ENCODE measurements at regions not wholly inside any gene's neighbourhood (a gene's known extent, or its start where the extent isn't known, plus 50 kb on each side); places are given as distances from the start of the nearest gene placed in this dataset.
A peak's percentile ranks its signal among the peaks of the same experiment; 100 is the strongest.

- H4K20me1 ChIP-seq (ENCODE audit: low read depth) = no peaks in the 10 kb centered on the region
- H3K4me3 ChIP-seq = no peak overlapping the region
- DNase-seq (ENCODE audit: low spot score) = no peak
- Mint-ChIP-seq H3K4me1 (no peaks in the 10 kb centered on the region), H3K4me3 (no peak overlapping the region), H3K36me3 (no peaks in the 10 kb centered on the region), H3K9me3 (no peaks in the 10 kb centered on the region), H3K27ac (no peak overlapping the region), H3K27me3 (ENCODE audit: insufficient read depth, low read depth) (no peaks in the 10 kb centered on the region)
- H3K79me2 ChIP-seq (ENCODE audit: low read depth) = no peaks in the 10 kb centered on the region
- H3K27ac ChIP-seq = no peak overlapping the region
- TF ChIP-seq EZH2phosphoT487 (IDR thresholded peaks at IDR 0.05) = no peak
- TF ChIP-seq EZH2 (IDR thresholded peaks at IDR 0.05) = no peak
- no peak for TF ChIP-seq CTCF (IDR thresholded peaks at IDR 0.05)
- no peaks in the 10 kb centered on the region for H3K36me3 ChIP-seq
- no peaks in the 10 kb centered on the region for H3K9me3 ChIP-seq (ENCODE audit: low read depth)
- H3F3A ChIP-seq (ENCODE audit: low read depth) = no peaks in the 10 kb centered on the region
- no peak overlapping the region for H2AFZ ChIP-seq (replicated peaks)
- no peak overlapping the region for H3K4me2 ChIP-seq
- H3K9ac ChIP-seq = no peak overlapping the region
- H3K4me1 ChIP-seq = no peaks in the 10 kb centered on the region
- no peaks in the 10 kb centered on the region for H3K27me3 ChIP-seq
Observed at GRCh38 chr2:36238106-36238505, 117.5 kb upstream of the CRIM1 start.

- no peaks in the 10 kb centered on the region for H4K20me1 ChIP-seq (ENCODE audit: low read depth)
- H3F3A ChIP-seq (ENCODE audit: low read depth) = no peaks in the 10 kb centered on the region
- no peak overlapping the region for H3K9ac ChIP-seq
- no peaks in the 10 kb centered on the region for H3K36me3 ChIP-seq
- Mint-ChIP-seq H3K4me3 (no peak overlapping the region), H3K27me3 (ENCODE audit: insufficient read depth, low read depth) (no peaks in the 10 kb centered on the region), H3K27ac (no peak overlapping the region), H3K36me3 (no peaks in the 10 kb centered on the region), H3K9me3 (no peaks in the 10 kb centered on the region), H3K4me1 (no peaks in the 10 kb centered on the region)
- no peak overlapping the region for H3K4me3 ChIP-seq
- DNase-seq (ENCODE audit: low spot score) = no peak
- H3K4me2 ChIP-seq = no peak overlapping the region
- TF ChIP-seq EZH2 (IDR thresholded peaks at IDR 0.05) (no peak), CTCF (IDR thresholded peaks at IDR 0.05) (no peak), EZH2phosphoT487 (IDR thresholded peaks at IDR 0.05) (no peak)
- H3K4me1 ChIP-seq = no peaks in the 10 kb centered on the region
- no peaks in the 10 kb centered on the region for H3K79me2 ChIP-seq (ENCODE audit: low read depth)
- no peaks in the 10 kb centered on the region for H3K9me3 ChIP-seq (ENCODE audit: low read depth)
- no peak overlapping the region for H2AFZ ChIP-seq (replicated peaks)
- H3K27me3 ChIP-seq = no peaks in the 10 kb centered on the region
- no peak overlapping the region for H3K27ac ChIP-seq
Observed at GRCh38 chr2:36235882-36236281, 119.7 kb upstream of the CRIM1 start.

GRCh38 chr2:36235426-36235825 lies 120.2 kb upstream of the CRIM1 start:
- H3K36me3 ChIP-seq = no peaks in the 10 kb centered on the region
- H3K9me3 Mint-ChIP-seq = no peaks in the 10 kb centered on the region
- H3K4me3 Mint-ChIP-seq = no peak overlapping the region
- H3K79me2 ChIP-seq (ENCODE audit: low read depth) = no peaks in the 10 kb centered on the region
- no peaks in the 10 kb centered on the region for H3K4me1 ChIP-seq
- H3K4me3 ChIP-seq = no peak overlapping the region
- no peak overlapping the region for H3K4me2 ChIP-seq
- no peak overlapping the region for H3K27ac ChIP-seq
- no peak overlapping the region for H3K27ac Mint-ChIP-seq
- DNase-seq (ENCODE audit: low spot score) = peak; percentile 10
- H3K27me3 Mint-ChIP-seq (ENCODE audit: insufficient read depth, low read depth) = no peaks in the 10 kb centered on the region
- H3K4me1 Mint-ChIP-seq = no peaks in the 10 kb centered on the region
- no peaks in the 10 kb centered on the region for H3F3A ChIP-seq (ENCODE audit: low read depth)
- TF ChIP-seq EZH2phosphoT487 (IDR thresholded peaks at IDR 0.05) (no peak), EZH2 (IDR thresholded peaks at IDR 0.05) (no peak), CTCF (IDR thresholded peaks at IDR 0.05) (no peak)
- H4K20me1 ChIP-seq (ENCODE audit: low read depth) = no peaks in the 10 kb centered on the region
- no peak overlapping the region for H3K9ac ChIP-seq
- no peaks in the 10 kb centered on the region for H3K9me3 ChIP-seq (ENCODE audit: low read depth)
- H3K27me3 ChIP-seq = no peaks in the 10 kb centered on the region
- H3K36me3 Mint-ChIP-seq = no peaks in the 10 kb centered on the region
- H2AFZ ChIP-seq (replicated peaks) = no peak overlapping the region

- Histone ChIP-seq H3K9ac (no peak overlapping the region), H3K36me3 (no peaks in the 10 kb centered on the region), H3F3A (ENCODE audit: low read depth) (no peaks in the 10 kb centered on the region), H3K27ac (no peak overlapping the region), H4K20me1 (ENCODE audit: low read depth) (no peaks in the 10 kb centered on the region), H3K9me3 (ENCODE audit: low read depth) (no peaks in the 10 kb centered on the region), H3K27me3 (no peaks in the 10 kb centered on the region), H3K79me2 (ENCODE audit: low read depth) (no peaks in the 10 kb centered on the region), H3K4me2 (no peak overlapping the region), H3K4me3 (no peak overlapping the region), H3K4me1 (no peaks in the 10 kb centered on the region), H2AFZ (replicated peaks) (no peak overlapping the region)
- H3K27me3 Mint-ChIP-seq (ENCODE audit: insufficient read depth, low read depth) = peaks cover 2% of the 10 kb centered on the region
- DNase-seq (ENCODE audit: low spot score) = no peak
- H3K27ac Mint-ChIP-seq = no peak overlapping the region
- TF ChIP-seq CTCF (IDR thresholded peaks at IDR 0.05) (no peak), EZH2 (IDR thresholded peaks at IDR 0.05) (no peak), EZH2phosphoT487 (IDR thresholded peaks at IDR 0.05) (no peak)
- no peaks in the 10 kb centered on the region for H3K36me3 Mint-ChIP-seq
- H3K4me1 Mint-ChIP-seq = no peaks in the 10 kb centered on the region
- no peak overlapping the region for H3K4me3 Mint-ChIP-seq
- peaks cover 6% of the 10 kb centered on the region for H3K9me3 Mint-ChIP-seq
Observed at GRCh38 chr2:36223259-36223658, 132.3 kb upstream of the CRIM1 start.

Measured in neural progenitor cell (in vitro differentiated cells).